CD4-positive, CD25-positive, alpha-beta regulatory T cell (primary cell): ENCODE measurements at regions not wholly inside any gene's neighbourhood (a gene's known extent, or its start where the extent isn't known, plus 50 kb on each side); places are given as distances from the start of the nearest gene placed in this dataset.

Experiments
- ATAC-seq, 2 donors: fragments of 150-1000 bp; cut with Tn5 transposase; one replicate each; pipeline ENCODE4 v1.10.0; 2021; ENCODE audit warnings: low read depth in 2 of 2, moderate number of reproducible peaks in 2 of 2, moderate library complexity in 1 of 2
- DNase-seq, 3 donors: peaks; one replicate each; pipeline versions ENCODE4 v3.0.0 to v3.0.0-alpha.2; 2012 to 2022; ENCODE audit warnings: mixed read lengths in 1 of 3
- H3K27ac ChIP-seq: one replicate; pipeline ENCODE4 v1.7.0; 2013; ENCODE audit warnings: mild to moderate bottlenecking, low read length; ENCODE audit not compliant: insufficient read depth, poor library complexity, severe bottlenecking
- H3K27me3 ChIP-seq: one replicate; pipeline ENCODE4 v1.7.0; 2013; ENCODE audit warnings: low read length; ENCODE audit not compliant: control insufficient read depth, insufficient read depth
- H3K36me3 ChIP-seq: one replicate; pipeline ENCODE4 v1.7.0; 2013; ENCODE audit warnings: mild to moderate bottlenecking, low read length, moderate library complexity; ENCODE audit not compliant: control insufficient read depth, insufficient read depth
- H3K4me1 ChIP-seq: 2 replicates; pipeline ENCODE4 v1.7.0; 2013; ENCODE audit warnings: mild to moderate bottlenecking, low read length; ENCODE audit not compliant: insufficient read depth, control insufficient read depth, poor library complexity, severe bottlenecking
- H3K4me3 ChIP-seq: one replicate; pipeline ENCODE4 v1.7.0; 2013; ENCODE audit warnings: low read depth, mild to moderate bottlenecking, low read length, moderate library complexity
- H3K9me3 ChIP-seq, 2 experiments: 1 replicate in 1 of 2; 2 replicates in 1 of 2; pipeline ENCODE4 v1.7.0; 2013; ENCODE audit warnings: low read length in 2 of 2, mild to moderate bottlenecking in 1 of 2, moderate library complexity in 1 of 2; ENCODE audit not compliant: control insufficient read depth in 2 of 2
- H3K27ac Mint-ChIP-seq, 3 donors: one replicate each; pipeline ENCODE4 v1.8.0; 2020 to 2022; ENCODE audit warnings: mild to moderate bottlenecking in 3 of 3, mixed read lengths in 3 of 3, moderate library complexity in 2 of 3
- H3K27me3 Mint-ChIP-seq: one replicate; pipeline ENCODE4 v1.8.0; 2022; ENCODE audit warnings: mild to moderate bottlenecking, mixed read lengths
- H3K36me3 Mint-ChIP-seq: one replicate; pipeline ENCODE4 v1.8.0; 2020; ENCODE audit warnings: mixed read lengths
- H3K4me1 Mint-ChIP-seq, 4 donors: one replicate each; pipeline ENCODE4 v1.8.0; 2020 to 2022; ENCODE audit warnings: mixed read lengths in 4 of 4, mild to moderate bottlenecking in 1 of 4
- H3K4me3 Mint-ChIP-seq, 4 donors: one replicate each; pipeline ENCODE4 v1.8.0; 2020 to 2022; ENCODE audit warnings: mild to moderate bottlenecking in 4 of 4, mixed read lengths in 4 of 4, moderate library complexity in 3 of 4
- H3K9me3 Mint-ChIP-seq, 7 donors: one replicate each; pipeline ENCODE4 v1.8.0; 2020 to 2022; ENCODE audit warnings: mixed read lengths in 7 of 7, mild to moderate bottlenecking in 3 of 7, moderate library complexity in 2 of 7

GRCh38 chr5:116380621-116381020 lies 194.0 kb downstream of the SEMA6A start:
- H3K4me3 ChIP-seq: no peak overlapping the region
- no peaks in the 10 kb centered on the region for H3K4me1 ChIP-seq
- H3K27me3 Mint-ChIP-seq: no peaks in the 10 kb centered on the region
- H3K9me3 Mint-ChIP-seq: peaks cover 0 to 1% (median 0%) of the 10 kb centered on the region in 7 donors
- no peaks in the 10 kb centered on the region for H3K27me3 ChIP-seq
- H3K9me3 ChIP-seq: no peaks in the 10 kb centered on the region
- H3K36me3 Mint-ChIP-seq: peaks cover 52% of the 10 kb centered on the region
- H3K4me3 Mint-ChIP-seq: no peak overlapping the region
- no peaks in the 10 kb centered on the region for H3K36me3 ChIP-seq
- H3K4me1 Mint-ChIP-seq: no peaks in the 10 kb centered on the region
- DNase-seq (no peak), ATAC-seq (no peak)
- H3K27ac ChIP-seq: no peak overlapping the region
- no peak overlapping the region for H3K27ac Mint-ChIP-seq

GRCh38 chr5:116379306-116379705 lies 195.3 kb downstream of the SEMA6A start:
- Mint-ChIP-seq H3K4me3 (no peak overlapping the region), H3K36me3 (peaks cover 48% of the 10 kb centered on the region), H3K9me3 (peaks cover 0 to 1% (median 0%) of the 10 kb centered on the region in 7 donors), H3K4me1 (no peaks in the 10 kb centered on the region), H3K27me3 (no peaks in the 10 kb centered on the region), H3K27ac (no peak overlapping the region)
- Histone ChIP-seq H3K27me3 (no peaks in the 10 kb centered on the region), H3K4me3 (no peak overlapping the region), H3K4me1 (no peaks in the 10 kb centered on the region), H3K36me3 (no peaks in the 10 kb centered on the region), H3K9me3 (no peaks in the 10 kb centered on the region), H3K27ac (no peak overlapping the region)
- DNase-seq (no peak), ATAC-seq (no peak)

GRCh38 chr5:116378777-116379121 lies 195.9 kb downstream of the SEMA6A start:
- H3K4me3 ChIP-seq: no peak overlapping the region
- ATAC-seq: no peak
- no peaks in the 10 kb centered on the region for H3K9me3 ChIP-seq
- no peaks in the 10 kb centered on the region for H3K27me3 ChIP-seq
- H3K36me3 Mint-ChIP-seq: peaks cover 47% of the 10 kb centered on the region
- peaks cover 0 to 1% (median 0%) of the 10 kb centered on the region in 7 donors for H3K9me3 Mint-ChIP-seq
- H3K27me3 Mint-ChIP-seq: no peaks in the 10 kb centered on the region
- no peak overlapping the region for H3K4me3 Mint-ChIP-seq
- no peaks in the 10 kb centered on the region for H3K4me1 Mint-ChIP-seq
- H3K27ac Mint-ChIP-seq: no peak overlapping the region
- H3K27ac ChIP-seq: no peak overlapping the region
- H3K36me3 ChIP-seq: no peaks in the 10 kb centered on the region
- no peak for DNase-seq
- H3K4me1 ChIP-seq: no peaks in the 10 kb centered on the region

GRCh38 chr5:116378007-116378776 lies 196.4 kb downstream of the SEMA6A start:
- no peak overlapping the region for H3K4me3 ChIP-seq
- Mint-ChIP-seq H3K27me3 (no peaks in the 10 kb centered on the region), H3K36me3 (peaks cover 47% of the 10 kb centered on the region)

GRCh38 chr5:116377276-116378006 lies 197.2 kb downstream of the SEMA6A start:
- H3K4me1 ChIP-seq: no peaks in the 10 kb centered on the region
- H3K27me3 ChIP-seq: no peaks in the 10 kb centered on the region
- no peak for DNase-seq
- no peaks in the 10 kb centered on the region for H3K4me1 Mint-ChIP-seq
- H3K9me3 ChIP-seq: no peaks in the 10 kb centered on the region
- no peak for ATAC-seq
- H3K4me3 Mint-ChIP-seq: no peak overlapping the region
- H3K27me3 Mint-ChIP-seq: no peaks in the 10 kb centered on the region
- H3K4me3 ChIP-seq: no peak overlapping the region
- H3K36me3 ChIP-seq: no peaks in the 10 kb centered on the region
- H3K27ac ChIP-seq: no peak overlapping the region
- peaks cover 42% of the 10 kb centered on the region for H3K36me3 Mint-ChIP-seq
- no peak overlapping the region for H3K27ac Mint-ChIP-seq
- peaks cover 0 to 3% (median 0%) of the 10 kb centered on the region in 7 donors for H3K9me3 Mint-ChIP-seq

More at GRCh38 chr5:116378007-116378776, 196.4 kb downstream of the SEMA6A start:
- Mint-ChIP-seq H3K4me3 (no peak overlapping the region), H3K9me3 (peaks cover 0 to 1% (median 0%) of the 10 kb centered on the region in 7 donors), H3K4me1 (no peaks in the 10 kb centered on the region), H3K27ac (peak overlapping the region in 1 of 3 donors; percentile 39)
- Histone ChIP-seq H3K9me3 (no peaks in the 10 kb centered on the region), H3K27ac (no peak overlapping the region), H3K27me3 (no peaks in the 10 kb centered on the region), H3K36me3 (no peaks in the 10 kb centered on the region), H3K4me1 (no peaks in the 10 kb centered on the region)
- no peak for ATAC-seq
- no peak for DNase-seq

- Mint-ChIP-seq H3K4me3 (no peak overlapping the region), H3K27me3 (no peaks in the 10 kb centered on the region), H3K36me3 (peaks cover 32% of the 10 kb centered on the region), H3K27ac (peak overlapping the region in 1 of 3 donors; percentile 65), H3K9me3 (peaks cover 0 to 3% (median 0%) of the 10 kb centered on the region in 7 donors), H3K4me1 (peaks cover 0 to 6% (median 4%) of the 10 kb centered on the region in 4 donors)
- Histone ChIP-seq H3K36me3 (no peaks in the 10 kb centered on the region), H3K4me1 (no peaks in the 10 kb centered on the region), H3K27me3 (no peaks in the 10 kb centered on the region), H3K9me3 (no peaks in the 10 kb centered on the region), H3K4me3 (no peak overlapping the region), H3K27ac (no peak overlapping the region)
- ATAC-seq (no peak), DNase-seq (no peak)
Measured at GRCh38 chr5:116375926-116376325, 198.7 kb downstream of the SEMA6A start.

- H3K9me3 Mint-ChIP-seq: peaks cover 0 to 2% (median 0%) of the 10 kb centered on the region in 7 donors
- H3K36me3 ChIP-seq: no peaks in the 10 kb centered on the region
- no peak overlapping the region for H3K4me3 Mint-ChIP-seq
Measured at GRCh38 chr5:116374434-116374852, 200.2 kb downstream of the SEMA6A start.

More at GRCh38 chr5:116374434-116374852, 200.2 kb downstream of the SEMA6A start:
- Mint-ChIP-seq H3K27me3 (no peaks in the 10 kb centered on the region), H3K27ac (no peak overlapping the region), H3K4me1 (peaks cover 0 to 18% (median 11%) of the 10 kb centered on the region in 4 donors), H3K36me3 (peaks cover 32% of the 10 kb centered on the region)
- no peaks in the 10 kb centered on the region for H3K4me1 ChIP-seq
- ATAC-seq (no peak), DNase-seq (no peak)
- no peaks in the 10 kb centered on the region for H3K27me3 ChIP-seq
- H3K9me3 ChIP-seq: no peaks in the 10 kb centered on the region
- H3K27ac ChIP-seq: no peak overlapping the region
- H3K4me3 ChIP-seq: no peak overlapping the region
